HG03460 (cell line): ENCODE measurements at regions not wholly inside any gene's neighbourhood (a gene's known extent, or its start where the extent isn't known, plus 50 kb on each side); places are given as distances from the start of the nearest gene placed in this dataset.
"Not testable (repeated sequence)": the region's sequence is repeated elsewhere in the genome, so short reads cannot be mapped to it uniquely, and the experiment has no call there.

Experiments
- ATAC-seq: cut with Tn5 transposase; IDR thresholded peaks from one replicate; pipeline ENCODE4 v1.9.1; 2021; ENCODE audit not compliant: unreplicated experiment

DNA sequence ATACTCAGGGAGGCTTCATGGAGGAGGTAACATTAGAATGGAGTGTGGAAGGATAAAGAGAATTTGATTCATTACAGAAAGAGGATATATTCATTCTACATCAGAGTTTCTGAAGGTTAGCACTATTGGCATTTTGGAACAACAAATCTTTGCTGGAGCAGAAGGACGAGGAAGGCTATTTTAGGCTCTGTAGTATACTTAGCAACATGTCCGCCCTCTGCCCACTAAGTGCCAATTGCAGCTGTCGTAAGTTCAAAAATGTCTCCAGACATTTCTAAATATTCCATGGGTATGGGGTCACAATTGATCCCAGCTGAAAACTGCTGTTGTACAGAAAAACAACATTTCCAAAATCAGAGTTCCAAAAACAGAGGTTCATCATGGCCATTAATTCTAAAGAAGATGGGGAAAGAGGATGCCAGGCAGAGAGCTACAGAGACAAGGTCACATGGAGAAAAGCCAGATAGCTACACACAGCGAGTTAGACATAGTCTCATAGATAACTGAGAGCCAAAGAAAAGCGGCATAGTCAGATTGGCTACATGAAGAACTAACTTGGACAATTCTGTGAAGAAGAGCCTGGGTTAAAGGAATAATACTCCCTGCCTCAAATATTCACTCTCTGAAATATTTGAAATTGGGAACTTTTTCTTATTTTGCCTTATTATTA is 846.4 kb upstream of the CDH8 start:
- ATAC-seq, result no peak

DNA sequence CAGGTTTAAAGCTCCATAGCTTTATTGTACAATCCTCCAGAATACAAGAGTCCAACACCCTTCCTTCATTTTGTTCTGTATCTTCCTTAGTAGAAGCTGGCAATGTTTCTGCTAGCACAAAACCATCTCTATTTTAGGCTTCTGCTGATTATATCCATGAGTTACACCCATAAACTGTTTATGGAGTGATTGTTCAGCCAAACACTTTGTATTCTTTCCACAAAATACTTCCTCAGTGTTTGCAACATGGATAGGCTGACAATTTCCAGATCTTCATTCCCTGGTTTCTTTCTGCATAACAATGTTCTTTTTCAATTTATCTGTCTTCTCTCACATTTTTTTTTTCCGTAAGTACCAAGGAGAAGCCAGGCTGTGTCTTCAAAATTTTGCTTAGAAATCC is 839.9 kb upstream of the CDH8 start:
- no peak for ATAC-seq

DNA sequence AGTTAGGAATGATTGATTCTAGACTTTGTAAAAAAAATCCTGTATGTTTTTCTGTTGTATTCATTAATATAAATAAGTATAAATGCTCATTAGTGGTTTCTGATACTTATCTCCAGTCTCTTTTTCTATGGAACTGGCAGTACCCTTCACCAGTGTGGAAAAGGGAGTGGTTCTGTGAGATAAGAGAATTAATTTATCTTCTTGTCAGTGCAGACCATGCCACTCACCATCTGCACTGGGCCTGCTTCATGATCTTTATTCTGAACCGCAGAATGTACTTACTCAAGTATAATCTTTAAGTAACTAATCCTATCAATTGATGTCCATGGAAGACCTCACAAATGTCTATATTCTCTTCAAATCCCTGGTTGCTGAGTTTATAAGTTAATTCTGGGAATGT is 836.1 kb upstream of the CDH8 start:
- ATAC-seq, result no peak

DNA sequence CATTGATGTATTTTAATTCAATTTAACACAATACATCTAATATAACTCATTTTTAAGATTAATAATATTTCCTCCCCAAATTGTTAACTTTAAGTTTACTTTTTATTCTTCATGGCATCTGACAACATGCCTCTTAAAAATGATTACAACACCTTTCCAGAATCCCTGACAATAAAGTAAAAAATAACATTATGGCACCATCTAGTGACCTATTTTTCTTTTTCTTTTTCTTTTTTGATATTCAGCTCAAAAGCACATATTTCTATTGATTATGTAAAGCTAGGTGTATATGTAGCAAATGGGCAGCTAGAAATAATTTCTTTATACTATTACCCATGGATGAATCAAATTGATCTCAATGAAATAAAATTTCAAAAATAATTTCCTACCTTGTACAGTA is 834.3 kb upstream of the CDH8 start:
- ATAC-seq, result no peak

DNA sequence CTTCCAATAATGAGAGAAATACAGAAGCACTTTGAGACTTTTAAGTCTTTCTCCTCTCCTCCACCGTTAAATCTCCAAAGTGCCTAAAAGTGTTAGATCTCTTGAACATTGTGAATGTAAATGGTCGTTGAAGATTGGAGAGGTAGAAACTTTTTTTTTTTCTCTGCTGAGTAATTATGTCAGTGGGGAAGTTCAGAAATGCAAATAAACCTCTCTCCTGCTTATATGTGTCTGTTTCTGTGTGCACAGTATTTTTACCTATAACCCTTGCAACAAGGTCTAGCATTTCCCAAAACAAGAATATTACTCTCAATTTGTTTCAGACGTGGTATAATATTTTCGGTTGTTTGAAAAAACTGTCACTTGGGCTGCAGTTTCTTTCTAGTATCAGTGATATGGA is 833.6 kb upstream of the CDH8 start:
- ATAC-seq, result no peak

DNA sequence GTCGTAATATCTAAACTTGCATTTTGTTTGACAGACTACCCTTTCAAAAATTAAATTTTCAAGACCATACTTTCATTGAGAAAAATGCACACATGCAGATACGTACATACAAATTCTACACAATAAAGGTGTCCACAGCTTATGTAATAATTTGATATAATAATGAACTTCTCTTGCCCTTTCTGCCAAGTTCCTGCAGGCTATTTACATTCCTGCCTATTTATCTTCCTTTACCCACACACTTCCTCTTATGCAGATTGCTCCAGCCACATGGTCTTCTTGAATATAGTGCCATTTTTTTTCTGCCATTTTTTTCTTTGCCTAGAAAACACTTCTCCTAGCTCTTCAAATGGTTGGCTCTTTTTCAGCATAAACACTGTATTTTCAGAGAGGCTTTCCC is 826.9 kb upstream of the CDH8 start:
- no peak for ATAC-seq

DNA sequence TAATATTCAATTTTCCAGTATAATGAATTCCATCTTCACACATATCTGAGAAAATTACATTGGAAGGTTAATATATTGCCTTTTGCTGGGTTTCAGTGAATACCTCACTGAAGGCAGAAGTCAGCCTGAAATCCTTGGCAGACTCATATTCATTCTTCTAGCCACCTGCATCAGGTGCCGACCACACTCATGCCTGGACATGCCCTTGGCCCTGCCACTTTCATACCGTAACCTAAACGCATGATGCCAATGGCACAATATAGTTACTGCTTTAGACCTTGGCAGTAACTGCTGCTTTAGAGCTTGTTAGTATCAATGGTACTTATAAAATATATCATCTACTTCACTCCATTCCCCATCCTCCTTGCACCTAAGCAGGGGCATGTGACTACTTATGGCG is 817.6 kb upstream of the CDH8 start:
- ATAC-seq, result no peak

DNA sequence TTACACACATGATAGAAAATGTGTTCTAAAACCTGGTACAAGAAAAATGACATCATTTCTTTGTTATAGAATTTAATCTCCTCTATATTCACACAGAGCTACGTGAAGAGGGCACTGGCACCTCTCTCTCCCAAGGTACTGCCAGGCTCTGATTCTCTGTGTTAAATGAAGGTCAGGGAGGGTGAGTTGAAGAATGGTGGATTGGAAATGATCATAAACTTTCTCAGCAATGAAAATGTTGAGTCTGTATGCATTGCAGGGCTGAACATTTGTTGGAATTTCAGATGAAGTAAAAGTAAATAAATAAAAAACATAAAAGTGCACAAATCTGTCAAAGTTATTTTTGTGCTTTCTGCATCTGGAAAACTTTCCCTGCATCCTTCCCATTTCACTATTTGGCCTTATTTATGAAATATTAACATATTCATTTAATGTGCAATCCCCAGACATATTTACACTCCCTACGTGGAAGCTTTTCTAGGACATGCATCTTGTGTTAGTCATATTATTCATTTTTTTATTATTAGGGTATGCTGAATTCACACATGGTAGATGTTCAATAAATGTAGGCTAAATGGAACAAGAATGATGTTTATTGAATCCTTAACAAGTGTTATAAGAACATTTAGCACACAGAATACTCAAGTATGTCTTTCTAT is 810.3 kb upstream of the CDH8 start:
- no peak for ATAC-seq

DNA sequence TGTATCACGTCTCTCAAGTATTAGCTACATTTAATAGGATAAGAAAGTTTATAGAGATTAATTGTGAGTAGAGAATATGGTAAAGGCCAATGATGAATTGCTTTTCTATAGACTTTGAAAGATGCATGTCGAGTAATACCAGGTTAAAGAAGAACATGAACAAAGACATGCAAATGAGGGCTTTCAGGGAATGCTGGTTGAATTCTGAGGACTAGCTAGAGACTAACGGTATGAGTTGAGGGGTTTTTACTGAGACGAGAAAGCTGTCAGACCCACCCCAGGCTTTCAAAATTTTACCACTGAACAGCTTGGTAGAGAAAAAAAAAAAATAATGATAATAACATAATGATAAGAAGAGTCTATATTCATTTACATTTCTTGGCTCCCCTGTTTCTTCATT is 796.0 kb upstream of the CDH8 start:
- ATAC-seq, result no peak

DNA sequence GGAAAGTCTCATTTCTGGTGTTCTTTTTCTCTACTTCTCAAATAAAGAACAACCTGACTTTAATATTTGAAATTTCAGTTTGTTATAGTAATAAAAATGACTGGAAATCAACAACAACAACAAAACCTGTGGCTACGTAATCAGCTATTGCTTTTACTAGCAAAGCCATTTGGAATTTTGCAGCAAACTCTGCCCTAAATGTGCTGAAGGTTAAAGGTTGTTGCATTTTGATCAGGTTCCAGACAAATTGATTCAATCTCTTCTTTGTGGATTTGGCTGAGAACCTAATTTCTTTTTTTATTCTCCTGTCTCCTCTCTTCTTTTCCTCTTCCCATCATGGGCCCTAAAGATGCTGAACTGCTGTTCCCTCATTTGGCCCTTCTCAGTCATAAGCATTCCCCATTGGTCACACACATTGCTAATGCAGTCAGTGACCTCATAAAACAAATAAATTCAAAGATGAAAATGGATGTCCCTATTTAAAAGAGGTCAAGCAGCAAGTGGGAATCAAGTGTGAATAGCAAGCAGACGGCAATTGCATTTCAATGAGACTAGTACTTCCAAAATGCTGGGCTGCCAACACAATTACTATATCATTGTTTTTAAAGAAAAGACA is 795.1 kb upstream of the CDH8 start:
- no peak for ATAC-seq

DNA sequence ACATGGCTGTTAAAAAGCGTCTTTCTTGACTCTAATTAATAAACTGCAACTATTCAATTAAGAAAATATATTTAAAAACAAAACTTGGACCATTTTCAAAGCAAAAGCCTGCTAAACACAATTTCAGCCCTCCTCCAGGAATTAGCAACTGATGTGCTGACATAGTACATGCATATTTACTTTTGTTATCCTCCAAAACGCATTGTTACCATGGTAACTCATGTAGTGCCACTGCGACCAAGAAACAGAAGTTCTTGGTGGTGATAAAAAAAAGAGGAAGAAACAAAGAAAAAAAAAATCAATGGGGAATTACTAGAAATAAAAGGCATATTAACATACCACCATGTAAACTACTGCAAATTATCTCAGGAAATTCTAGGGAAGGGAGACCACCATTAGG is 793.4 kb upstream of the CDH8 start:
- ATAC-seq, result no peak

DNA sequence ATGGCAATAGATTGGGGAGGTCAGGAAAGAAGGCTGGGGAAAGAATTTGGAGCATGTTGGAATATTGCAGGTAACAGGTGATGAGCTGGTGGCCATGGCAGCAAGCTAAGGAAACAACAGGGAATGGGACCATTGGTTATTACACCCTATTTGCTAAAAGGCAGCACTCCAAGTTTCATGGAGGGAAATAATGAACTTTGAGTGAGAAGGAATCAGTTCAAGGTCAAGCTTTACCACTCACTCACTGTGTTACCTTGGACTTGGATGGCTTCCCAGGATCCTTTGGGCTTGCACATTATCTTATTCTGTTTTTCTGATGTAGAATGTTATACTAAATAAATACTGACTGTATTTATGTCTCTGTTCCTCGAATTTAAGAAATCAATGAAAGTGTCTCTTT is 792.8 kb upstream of the CDH8 start:
- no peak for ATAC-seq

DNA sequence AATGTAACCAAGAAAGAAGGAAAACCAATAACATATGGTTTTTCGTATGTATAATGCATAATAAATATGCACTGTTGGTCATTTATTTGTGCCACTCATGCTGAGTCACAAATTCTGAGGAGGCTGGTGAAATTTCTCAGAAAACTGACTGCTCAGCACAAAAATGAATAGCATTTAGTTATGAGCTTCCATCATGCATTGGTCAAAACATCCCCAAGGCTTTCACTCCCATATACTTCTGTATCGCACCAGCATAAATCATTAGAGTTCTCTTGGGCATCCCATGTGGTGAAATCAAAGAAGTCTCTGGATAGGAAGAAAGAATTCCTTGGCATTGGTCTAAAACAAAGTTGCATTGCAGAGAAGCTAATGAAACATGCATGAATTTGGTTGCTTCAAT is 785.6 kb upstream of the CDH8 start:
- no peak for ATAC-seq

DNA sequence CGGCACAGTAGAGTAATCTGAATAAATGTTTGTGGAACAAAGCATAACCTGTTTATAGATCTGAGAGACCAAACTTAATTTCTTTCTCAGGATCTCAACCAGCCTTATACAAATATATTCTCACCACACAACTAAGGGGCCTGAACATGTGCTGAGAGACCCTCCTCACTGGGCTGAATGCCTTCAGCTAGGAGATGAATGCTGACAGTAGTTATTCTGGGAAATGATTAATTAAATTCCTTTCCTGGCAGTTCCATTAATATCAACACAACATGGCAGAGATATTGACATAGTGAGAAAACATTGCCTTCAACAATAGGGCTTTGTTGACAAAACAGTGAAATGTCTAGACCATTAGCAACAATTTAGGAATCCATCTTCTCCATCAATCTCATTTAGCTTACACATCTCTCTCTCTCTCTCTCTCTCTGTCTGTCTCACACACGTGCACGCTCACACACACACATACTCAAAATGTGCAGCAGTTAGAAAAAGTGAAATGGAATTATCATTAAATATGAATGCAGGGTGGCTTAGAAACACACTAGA is 780.8 kb upstream of the CDH8 start:
- ATAC-seq, result no peak

DNA sequence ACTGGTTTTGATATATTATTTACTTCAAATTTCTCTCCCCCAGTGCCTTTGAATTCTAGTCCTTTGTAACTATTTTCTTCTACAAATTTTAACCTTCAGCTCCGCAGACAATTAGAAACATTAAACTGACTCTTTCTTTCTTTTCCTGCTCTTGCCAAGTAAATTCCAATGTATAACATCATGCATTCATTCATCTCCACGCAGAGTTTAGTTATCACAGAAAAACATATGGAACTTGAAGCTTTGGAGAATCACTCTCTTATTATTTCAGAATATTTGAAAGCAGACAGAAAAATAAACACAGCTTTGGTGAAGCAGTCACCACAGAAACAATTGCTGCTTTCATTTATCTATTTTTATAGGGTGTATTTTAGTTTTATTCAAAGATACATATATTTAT is 778.7 kb upstream of the CDH8 start:
- no peak for ATAC-seq

DNA sequence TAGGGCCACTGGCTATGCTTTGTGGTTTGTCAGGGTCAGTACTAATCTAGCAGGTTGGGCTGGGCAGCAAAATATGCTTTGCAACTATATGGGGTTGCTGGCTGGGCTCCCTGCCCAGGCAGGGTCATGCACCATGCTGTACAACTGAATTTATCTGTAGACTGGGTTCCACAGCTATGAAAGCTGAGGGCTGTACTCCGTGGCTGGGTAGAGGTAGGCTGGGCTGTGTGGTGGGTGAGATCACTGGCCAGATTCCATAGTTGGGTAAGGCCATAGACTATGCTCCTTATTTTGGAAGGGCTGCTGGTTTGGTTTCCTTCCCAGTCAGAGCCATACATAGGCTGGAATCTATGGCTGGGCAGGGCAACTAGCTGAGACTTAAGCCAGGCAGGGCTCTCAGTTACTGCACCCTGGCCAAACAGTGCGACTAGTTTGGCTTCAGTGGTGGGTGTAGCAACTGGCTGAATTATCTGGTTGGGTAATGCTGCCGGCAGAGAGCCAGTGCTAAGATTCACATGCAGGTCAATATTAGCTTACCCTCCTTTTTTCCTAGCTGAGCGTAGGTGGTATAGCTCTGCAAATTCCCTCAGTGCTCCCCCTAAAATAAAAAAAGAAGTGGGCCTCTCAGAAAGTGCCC is 769.1 kb upstream of the CDH8 start:
- no peak for ATAC-seq

DNA sequence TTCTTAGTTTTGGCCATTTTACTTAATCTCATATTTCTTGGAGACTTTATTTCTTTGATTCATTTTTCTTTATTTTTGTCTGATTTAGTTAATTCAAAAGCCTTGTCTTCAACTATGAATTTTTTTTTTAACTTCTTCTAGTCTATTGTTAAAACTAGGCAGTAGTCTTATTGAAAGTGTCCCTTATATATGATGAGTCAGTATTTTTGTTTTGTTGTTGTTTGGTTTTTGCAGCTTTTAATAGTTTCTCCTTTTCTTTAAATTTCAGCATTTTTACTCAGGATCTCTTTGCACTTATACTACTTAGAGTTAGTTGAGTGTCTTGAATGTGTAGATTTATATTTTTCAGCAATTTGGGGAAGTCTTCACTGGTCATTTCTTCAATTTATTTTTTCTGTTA is 758.5 kb upstream of the CDH8 start:
- ATAC-seq, result no peak

DNA sequence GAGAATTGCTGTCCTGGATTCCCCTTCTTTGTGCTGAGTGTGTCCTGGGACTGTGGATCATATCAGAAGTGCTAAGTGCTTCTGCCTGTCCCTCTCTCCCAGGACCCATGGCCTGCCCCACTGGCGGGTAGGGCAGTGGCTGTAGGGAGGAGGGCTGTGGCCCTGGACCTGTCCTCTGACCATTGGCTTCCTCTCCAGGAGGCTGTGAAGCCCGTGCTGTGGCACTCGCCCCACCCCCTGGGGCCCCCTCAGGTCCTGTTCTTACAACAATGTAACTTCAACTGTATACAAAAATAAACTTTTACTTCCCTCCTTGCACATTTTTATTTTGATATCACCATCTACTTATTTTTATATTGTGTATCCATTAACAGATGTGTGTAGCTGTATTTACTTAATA is 743.8 kb upstream of the CDH8 start:
- ATAC-seq, result not testable (repeated sequence)

DNA sequence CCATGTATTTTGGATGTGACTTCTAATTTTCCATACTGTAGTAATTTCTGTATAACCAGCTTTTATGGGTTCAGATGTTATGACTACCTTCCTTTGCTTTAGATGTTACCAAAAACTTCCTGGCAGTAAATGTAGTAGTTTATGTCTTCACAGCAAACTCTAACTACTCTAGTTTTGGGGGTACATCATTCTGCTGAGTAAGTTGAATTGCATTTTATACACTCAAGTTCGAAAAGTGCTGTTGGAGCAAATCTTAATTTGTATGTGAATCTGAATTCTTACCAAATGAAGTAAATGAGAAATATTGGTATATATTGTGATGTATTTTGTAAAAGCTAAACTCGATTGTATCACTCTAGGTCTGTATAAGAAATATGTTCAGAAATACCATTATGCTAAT is 728.3 kb upstream of the CDH8 start:
- no peak for ATAC-seq

DNA sequence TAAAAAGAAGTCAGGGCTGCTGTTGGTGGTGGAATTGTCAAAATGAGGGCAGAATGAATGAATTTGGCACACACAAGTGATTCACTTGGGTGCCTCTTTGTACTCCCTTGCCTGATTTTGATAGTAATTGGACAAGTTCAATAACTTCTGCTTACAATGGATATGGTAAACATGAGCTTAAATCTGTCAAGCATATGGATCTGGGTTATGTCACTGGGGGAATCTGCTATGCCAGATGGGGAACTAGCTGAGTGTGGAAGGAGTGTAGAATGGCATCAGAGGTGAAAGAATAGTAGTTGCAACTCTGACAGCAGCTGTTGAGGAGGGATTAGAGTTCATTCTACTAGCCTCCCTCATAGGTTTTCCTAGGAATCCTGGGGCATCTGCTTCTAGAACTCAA is 724.2 kb upstream of the CDH8 start:
- ATAC-seq, result no peak

DNA sequence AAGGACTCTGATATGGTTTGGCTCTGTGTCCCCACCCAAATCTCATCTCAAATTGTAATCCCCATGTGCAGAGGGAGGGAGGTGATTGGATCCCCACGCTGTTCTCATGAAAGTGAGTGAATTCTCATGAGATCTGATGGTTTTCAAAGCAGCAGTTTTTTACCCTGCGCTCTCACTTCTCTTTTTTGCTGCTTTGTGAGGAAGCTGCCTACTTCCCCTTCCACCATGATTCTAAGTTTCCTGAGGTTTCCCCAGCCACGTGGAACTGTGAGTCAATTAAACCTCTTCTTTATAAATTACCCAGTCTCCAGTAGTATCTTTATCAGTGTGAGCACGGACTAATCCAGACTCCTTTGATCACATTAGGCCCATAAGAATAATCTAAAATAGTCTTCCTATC is 719.7 kb upstream of the CDH8 start:
- no peak for ATAC-seq

DNA sequence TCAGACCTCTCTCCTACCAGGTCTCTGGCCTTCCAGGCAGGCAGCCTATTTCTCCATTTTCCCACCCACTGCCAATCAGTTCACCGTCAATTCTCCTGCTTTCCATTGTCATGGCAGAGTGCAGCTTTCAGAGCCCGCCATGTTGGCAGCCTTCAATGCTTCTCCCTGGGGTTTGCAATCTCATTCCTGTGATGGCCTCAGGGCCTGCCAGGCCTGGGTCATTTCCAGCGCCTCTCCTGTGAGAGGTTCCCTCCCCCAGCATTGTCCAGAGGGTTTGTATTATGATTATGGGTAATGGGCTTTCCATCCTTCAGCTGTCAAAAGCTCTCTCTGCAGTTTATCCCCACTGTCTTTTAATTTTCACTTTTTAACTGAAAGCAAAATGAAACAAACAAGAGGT is 716.6 kb upstream of the CDH8 start:
- no peak for ATAC-seq
